ENCODE measurements at regions not wholly inside any gene's neighbourhood (a gene's known extent, or its start where the extent isn't known, plus 50 kb on each side); places are given as distances from the start of the nearest gene placed in this dataset.

DNA sequence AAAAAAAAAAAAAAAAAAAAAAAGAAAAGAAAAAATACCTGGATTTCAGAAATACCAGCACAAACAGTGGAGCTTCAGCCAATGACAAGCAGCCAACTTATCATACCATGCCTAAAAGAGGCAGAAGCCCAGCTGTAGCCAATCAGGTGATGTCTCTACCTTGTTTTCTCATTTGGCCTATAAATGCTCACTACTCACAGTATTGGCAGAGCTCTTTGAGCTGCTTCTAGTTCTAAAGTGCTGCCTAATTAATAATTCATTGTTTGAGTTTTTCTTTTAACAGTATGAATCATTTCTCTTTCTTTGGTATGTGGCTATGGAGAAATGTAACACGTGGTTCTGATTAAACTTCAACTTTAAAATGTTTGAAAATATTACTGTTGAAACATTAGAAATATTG lies 188.8 kb upstream of the TECRL start:
- no peak for FAIRE-seq
- no peak for DNase-seq (ENCODE audit: low spot score)

DNA sequence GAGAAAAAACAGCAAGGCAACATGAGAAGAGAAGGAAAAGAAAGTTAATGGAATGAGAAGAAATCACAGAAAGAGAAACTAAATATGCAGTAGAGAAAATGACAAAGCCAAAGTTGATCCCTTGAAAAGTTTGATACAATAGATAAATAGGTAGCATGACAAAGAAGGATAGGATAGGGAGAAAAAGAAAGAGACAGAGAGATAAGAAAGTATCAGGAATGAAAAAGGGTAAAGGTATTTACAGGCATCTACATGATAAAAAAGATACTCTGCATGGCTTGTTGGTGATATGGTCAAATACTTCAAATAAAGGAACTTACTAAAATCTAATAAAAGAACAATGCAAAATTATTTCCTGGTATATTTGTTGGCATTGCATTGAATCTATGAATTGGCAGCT lies 185.5 kb upstream of the TECRL start:
- DNase-seq (ENCODE audit: low spot score) (no peak), FAIRE-seq (no peak)

DNA sequence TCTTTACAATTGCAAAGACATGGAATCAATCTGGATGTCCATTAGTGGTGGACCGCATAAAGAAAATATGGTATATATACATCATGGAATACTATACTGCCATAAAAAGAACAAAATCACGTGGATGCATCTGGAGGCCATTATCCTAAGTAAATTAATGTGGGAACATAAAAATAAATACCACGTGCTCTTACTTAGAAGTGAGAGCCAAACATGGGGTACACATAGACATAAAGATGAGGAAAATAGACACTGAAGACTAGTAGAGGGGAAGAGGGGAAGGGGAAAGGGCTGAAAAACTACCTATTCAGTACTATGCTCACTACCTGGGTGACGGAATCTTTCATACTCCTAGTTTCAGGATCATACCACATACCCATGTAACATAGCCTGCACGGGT lies 179.3 kb upstream of the TECRL start:
- FAIRE-seq (no peak), DNase-seq (ENCODE audit: low spot score) (no peak)

DNA sequence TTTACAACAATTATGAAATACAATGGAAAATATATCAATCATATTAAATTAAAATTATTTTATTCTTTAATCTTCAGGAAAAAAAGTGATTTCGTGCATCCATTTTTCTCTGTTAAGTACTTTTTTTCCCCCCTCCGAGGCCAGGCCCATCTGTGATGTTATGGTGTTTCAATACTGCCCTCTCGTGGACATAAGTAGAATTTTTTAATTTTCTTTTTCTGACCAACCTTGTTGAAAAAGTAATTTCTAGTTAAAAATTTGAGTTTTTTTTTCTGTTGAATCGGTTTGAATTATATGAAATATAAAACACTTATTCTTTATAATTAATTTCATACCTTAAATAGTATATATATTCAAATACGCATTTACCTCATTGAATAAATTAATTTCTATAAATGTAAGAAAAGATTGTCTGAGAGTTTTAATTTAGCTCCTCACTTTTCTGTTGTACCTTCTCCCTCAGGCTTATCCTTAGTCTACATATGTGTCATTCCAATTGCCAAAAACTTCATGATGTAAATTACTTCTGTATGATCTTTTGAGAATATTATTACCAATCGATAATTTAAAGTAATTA lies 175.8 kb upstream of the TECRL start:
- DNase-seq (ENCODE audit: low spot score): peak; percentile 18
- FAIRE-seq: no peak

DNA sequence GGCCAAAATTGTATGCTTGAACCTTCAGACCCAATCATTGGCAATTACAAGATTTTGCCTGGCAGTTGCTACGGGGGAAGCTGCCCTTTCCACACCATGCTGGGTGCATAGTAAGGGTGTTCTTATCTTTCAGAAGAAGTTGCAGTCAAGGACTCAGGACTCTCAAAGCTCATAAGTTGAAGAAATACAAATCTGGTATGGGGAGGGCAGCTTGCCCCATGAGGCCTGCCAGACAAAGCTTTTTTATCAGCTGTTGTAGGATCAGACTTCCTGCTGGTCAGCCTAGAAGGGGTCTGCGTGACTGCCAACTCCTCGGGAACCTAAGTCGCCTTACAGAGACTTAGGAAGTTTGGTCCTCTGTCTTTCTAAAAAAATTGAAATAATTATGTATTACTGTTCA lies 174.9 kb upstream of the TECRL start:
- DNase-seq (ENCODE audit: low spot score) (no peak), FAIRE-seq (no peak)

DNA sequence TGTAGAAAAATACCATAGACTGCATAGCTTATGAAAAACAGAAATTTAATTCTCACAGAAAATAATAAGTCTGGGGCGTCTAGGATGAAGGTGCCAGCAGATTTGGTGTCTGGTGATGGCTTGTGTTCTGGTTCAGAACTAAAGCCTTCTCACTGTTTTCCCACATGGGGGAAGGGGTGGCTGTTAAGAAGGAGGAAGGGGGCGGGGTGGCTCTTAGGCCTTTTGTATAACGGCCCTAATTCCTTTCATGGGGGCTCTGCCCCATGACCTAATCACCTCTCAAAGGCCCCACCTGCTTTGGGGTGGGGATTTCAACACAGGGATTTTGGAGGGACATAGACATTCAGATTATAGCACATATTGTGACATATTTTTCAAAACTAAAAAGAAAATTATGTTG lies 173.2 kb upstream of the TECRL start:
- no peak for DNase-seq (ENCODE audit: low spot score)

DNA sequence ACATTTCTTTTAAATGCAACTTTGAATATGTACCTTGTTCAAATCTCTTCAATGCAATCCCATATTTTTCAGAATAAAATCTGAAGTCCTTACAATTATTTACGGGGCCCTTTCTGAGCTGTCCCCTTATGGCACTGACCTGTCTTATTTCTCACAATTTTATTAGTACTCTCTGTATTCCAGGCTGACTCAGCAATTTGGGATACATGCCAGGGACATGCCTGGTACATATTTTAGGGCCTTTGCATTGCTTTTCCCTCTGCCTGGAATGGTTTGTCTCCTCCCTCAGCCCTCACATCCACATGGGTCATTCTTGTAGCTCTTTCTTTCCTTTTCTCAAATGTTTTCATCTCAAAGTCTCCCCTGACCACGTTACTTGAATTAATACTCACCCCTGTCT lies 172.2 kb upstream of the TECRL start:
- peak; percentile 51 for DNase-seq (ENCODE audit: low spot score)
- FAIRE-seq: no peak

More for the DNA sequence above, 173.2 kb upstream of the TECRL start:
- FAIRE-seq: no peak

DNA sequence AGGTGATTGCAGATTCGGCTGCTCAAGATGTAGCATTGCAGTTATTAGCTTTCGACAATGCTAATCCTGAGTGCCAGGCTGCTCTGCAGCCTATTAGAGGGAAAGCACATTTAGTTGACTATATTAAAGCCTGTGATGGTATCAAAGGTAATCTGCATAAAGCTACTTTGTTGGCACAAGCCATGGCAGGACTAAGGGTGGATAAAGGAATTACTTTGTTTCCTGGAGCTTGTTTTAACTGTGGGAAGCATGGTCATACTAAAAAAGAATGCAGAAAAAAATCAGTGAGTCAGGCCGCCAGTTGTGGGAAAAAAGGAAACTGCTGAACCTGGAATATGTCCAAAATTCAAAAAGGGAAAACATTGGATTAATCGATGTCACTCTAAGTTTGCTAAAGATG lies 154.9 kb upstream of the TECRL start:
- FAIRE-seq (no peak), DNase-seq (ENCODE audit: low spot score) (no peak)

DNA sequence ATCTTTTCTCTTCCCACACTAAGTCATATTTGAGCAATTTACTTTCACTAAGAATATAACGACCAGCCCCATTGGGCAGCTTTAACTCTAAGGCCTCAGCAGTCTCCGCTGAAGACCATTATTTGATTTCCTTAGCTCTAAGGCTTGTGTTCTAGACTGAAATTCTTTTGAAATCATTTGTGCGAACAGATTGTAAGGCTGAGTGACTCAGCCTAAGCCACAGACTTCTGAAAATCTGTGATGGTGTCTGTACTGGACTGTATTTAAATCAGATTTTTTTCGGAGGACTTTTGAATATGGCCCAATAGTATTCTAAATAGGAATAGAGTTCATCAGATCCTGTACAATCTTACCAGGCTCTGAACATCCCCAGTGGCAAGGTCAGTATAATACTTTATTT lies 150.3 kb upstream of the TECRL start:
- DNase-seq (ENCODE audit: low spot score) (no peak), FAIRE-seq (no peak)

DNA sequence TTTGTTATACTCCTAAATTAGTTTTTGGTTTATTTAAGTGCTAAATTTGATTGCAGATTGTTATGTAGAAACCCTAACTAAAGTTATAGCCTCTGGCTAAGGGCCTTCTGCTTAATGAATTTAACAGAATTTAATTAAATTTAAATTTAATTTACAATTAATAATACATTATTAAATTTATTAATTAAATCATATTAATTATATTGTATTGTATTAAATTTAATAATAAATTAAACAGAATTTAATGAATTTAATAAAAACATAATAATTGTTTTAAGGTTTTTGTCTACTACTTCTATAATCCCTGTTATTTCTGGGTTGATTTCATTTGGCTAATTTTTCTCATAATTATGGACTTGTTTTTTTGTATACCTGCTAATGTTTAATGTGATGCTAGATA lies 141.9 kb upstream of the TECRL start:
- DNase-seq (ENCODE audit: low spot score) (no peak), FAIRE-seq (no peak)

DNA sequence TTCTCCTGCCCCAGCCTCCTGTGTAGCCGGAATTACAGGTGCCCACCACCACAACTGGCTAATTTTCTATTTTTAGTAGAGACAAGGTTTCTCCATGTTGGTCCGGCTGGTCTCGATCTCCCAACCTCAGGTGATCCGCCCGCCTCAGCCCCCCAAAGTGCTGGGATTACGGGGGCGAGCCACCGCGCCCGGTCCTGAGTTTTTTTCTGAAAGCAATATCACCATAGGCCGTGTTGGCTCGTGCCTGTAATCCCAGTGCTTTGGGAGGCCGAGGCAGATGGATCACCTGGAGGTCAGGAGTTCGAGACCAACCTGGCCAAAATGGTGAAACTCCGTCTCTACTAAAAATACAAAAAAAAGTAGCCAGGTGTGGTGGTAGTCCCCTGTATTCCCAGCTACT lies 136.3 kb upstream of the TECRL start:
- FAIRE-seq: no peak
- DNase-seq (ENCODE audit: low spot score): no peak

DNA sequence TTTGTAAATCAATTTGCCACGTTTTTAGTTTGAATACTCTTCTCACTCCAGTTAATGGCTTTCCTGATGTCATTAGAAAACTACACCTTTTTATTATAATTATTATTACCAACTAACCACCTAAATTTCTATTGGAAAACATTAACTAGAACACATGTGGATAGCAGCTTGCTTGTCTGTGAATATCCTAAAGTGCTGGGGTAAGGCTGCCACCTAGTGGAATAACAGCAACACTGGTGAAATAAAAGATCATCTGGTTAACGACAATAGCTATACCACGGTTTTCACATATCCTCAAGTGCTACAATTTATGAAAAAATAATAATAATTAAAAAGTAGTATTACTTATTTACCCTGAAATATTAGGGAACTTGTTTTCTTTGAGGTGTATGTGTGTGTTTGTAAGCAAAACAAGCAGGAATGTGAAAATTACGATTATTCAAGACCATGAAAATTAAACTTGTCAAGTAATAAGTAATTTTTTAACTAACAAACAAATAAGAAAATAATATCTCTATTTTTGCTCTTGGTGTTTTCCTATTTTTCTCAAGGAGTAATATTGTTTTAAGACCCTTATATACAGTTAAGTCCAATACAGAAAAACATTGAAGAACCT lies 130.1 kb upstream of the TECRL start:
- DNase-seq (ENCODE audit: low spot score) (peak; percentile 47), FAIRE-seq (no peak)

DNA sequence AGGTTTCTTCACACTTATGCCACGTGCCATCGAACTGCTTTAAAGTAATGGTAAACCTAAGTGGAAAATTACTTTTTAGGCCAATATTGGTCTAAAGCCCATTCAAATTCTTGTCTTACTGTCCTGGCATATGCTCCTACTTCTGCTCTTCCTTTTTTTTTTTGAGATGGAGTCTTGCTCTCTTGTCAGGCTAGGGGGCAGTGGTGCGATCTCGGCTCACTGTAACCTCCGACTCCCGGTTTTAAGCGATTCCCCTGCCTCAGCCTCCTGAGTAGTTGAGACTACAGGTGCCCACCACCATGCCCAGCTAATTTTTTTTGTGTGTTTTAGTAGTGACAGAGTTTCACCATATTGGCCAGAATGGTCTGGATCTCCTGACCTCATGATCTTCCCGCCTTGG lies 129.0 kb upstream of the TECRL start:
- DNase-seq (ENCODE audit: low spot score) (peak; percentile 22), FAIRE-seq (no peak)

DNA sequence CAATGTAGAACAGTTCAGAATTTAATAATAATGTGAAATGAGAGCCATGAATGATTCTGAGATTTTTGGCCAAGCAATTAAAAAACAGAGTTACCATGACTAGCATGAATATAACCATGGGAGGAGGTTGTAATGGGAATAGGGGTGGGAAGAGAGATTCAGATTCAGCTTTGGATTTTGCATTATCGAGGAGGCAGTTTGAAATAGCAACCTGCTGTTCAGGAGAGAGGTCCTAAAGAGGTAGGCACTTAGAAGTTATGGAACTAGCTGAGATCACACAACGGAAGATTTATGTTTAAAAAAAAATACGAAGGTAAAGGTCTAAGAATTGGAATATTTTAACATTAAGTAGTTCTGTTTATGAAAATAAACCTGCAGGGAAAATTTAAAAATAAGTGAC lies 124.4 kb upstream of the TECRL start:
- DNase-seq (ENCODE audit: low spot score) (no peak), FAIRE-seq (no peak)

DNA sequence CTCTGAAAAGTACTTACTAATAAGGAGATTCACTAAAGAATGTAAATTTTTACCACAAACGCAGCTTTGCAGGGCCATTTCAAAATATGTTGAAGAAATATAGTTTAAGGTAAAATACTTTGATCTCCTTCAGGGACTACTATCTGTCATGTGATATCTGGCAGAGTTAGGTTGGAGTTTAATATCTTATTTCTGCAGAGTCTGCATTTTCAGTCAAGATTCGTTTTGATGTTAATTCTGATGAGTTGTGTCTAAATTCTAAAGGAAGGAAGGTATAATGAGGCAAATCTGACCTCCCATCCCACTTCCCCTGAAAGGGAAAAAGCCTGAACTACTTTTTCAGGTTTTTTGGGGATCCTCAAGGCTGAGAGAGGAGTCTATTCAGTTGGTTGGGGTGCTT lies 123.9 kb upstream of the TECRL start:
- DNase-seq (ENCODE audit: low spot score): no peak
- FAIRE-seq: no peak

DNA sequence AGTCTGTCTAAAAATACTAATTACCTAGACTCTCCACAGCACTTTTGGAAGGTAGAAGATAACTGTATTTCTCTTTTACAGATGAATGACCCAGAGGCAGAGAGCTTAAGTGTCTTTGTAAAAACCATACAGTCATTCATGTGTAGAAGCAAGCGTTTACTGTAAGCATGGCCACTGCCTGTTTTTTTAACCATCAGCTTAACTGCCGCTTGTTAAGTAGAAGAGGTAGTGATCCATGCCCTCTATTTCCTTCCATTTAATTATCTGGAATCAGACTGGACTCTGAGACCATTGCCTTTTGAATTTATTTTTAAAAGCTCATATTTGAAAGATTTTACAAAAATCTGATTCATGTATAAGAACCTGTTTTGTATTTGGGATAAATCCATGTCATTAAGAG lies 111.2 kb upstream of the TECRL start:
- DNase-seq (ENCODE audit: low spot score) (no peak), FAIRE-seq (no peak)

DNA sequence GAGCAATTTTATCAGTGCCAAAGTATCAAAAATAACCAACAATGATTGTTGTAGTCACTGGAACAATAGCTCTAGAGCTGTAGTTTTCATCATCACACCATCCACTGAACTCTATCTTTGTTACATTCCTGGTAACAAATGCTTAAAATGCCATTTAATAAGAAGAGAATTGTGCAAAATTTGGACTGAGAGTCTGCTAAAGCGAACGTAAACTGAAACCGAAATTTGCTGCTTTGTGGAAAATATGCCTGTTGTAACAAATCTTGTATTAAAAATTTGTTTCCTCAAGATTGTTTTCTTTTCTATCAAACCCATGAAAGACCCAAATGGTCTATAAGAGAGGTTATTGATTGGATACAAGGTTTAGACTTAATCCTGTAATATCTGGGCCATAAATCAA lies 109.3 kb upstream of the TECRL start:
- FAIRE-seq: no peak

DNA sequence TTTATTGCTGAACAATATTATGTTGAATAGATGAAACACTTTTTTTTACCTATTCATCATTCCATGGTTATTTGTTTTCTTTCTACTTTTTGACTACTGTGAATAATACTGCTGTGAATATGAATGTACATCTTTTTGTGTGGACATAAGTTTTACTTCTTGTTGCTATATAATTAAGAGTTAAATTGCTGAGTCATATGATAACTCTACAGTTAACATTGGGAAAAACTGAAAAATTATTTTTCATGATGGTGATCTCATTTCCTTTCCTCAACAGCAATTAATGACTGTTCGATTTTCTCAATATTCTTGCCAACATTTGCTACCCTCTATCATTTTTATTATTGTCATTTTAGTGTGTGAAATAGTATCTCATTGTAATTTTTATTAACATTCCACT lies 106.9 kb upstream of the TECRL start:
- FAIRE-seq: no peak
- DNase-seq (ENCODE audit: low spot score): no peak

More for the DNA sequence above, 109.3 kb upstream of the TECRL start:
- DNase-seq (ENCODE audit: low spot score): no peak

DNA sequence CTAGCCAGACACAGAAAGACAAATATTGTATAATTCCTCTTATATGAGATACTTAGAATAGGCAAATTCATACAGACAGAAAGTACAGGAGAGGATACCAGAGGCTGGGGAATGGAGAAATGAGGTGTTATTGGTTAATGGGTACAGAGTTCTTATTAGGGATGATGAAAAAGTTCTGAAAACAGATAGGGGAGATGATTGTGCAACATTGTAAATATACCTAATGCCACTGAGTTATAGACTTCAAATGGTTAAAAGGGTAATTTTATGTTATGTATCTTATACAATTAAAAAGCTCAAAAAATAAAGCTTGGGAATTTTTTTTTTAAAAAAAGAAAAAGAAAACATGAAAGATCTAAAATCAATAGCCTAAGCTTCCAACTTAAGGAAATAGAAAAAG lies 98.8 kb upstream of the TECRL start:
- DNase-seq (ENCODE audit: low spot score): no peak
- FAIRE-seq: no peak

DNA sequence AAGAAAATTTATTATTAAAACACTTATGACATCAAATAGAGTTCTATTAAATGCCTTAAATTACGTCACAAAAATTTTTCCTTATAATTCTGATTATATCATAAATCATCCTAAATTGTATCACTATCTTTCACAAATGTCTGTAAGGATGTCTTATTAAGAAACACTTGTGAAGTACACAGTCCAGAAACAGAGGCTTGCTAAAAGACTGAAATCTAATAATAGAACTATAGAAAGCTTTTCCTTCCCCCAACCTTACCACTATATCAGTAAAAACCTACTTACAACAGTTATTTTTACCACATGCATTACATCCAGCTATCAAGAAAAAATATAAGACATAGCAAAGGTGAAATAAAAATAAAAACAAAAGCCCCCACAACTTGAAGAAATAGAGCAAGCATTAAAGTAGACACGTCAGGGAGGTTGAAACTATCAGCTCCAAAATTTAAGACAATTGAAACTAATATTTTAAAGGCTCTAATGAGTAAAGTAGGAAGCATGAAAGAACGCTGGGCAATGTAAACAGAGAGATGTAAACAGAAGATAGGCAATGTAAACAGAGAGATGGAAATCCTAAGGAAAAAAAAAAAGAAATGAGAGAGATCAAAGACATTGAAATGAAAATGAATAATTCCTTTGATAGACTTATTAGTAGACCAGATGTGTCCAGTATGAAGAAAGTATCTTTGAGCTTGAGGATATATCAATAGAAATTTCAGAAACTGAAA lies 94.9 kb upstream of the TECRL start:
- FAIRE-seq (no peak), DNase-seq (ENCODE audit: low spot score) (no peak)

DNA sequence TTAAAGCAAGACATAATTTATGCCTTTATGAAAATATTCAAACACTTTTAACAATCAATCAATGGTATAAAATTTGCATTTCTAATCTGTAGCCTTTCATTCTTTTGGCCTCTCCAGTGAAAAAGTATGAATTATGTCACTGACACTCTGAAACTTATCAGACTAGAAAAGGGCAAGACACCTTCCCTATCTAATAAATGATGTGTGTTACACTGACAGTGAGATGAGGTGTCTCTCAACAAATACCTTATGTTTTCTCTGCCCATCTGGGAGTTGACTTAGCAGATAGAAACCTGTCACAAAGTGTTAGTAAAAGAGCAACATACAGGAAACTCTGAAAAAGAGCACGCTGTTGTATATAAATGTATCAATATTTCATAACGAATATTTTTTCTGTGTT lies 94.2 kb upstream of the TECRL start:
- FAIRE-seq: no peak

DNA sequence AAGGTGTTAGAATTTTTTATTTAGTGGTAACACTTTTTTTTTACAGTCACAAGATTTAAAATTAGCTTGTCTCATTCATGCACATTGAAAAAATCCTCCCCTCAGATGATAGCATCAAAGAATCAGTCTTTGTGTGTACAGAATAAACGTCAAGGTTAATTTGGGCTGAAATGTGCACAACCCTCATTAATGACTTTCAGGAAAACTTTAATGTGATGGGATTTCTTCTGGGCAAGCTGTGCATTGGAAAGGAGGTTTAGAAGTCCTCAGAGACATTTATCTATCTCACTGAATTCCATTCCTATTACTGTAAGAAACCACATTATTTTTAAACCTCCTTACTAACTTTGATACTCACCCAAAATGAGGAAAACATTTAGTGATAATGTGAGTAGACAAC lies 88.2 kb upstream of the TECRL start:
- DNase-seq (ENCODE audit: low spot score): no peak
- no peak for FAIRE-seq

More for the DNA sequence above, 94.2 kb upstream of the TECRL start:
- DNase-seq (ENCODE audit: low spot score): no peak

DNA sequence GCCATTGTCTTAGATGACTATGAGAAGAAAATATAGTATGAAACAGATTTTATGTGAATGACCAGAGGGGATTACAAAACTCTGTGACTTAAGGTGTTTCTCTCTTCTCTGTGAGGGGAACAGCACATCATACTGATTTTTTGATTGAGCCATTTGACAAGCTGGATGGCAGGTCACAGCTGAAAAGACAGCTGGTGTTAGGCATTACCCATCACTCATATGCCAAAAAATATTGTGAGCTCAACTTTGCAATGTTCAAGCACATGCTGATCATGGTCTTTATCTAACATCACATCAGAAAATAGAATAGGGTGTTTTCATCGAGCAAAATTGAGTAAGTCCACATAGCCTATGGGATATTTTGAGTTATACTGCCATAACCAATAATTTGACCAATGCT lies 86.7 kb upstream of the TECRL start:
- DNase-seq (ENCODE audit: low spot score) (no peak), FAIRE-seq (no peak)

Measured in urothelium cell line (cell line).